GM12878 (cell line): ENCODE measurements at regions not wholly inside any gene's neighbourhood (a gene's known extent, or its start where the extent isn't known, plus 50 kb on each side); places are given as distances from the start of the nearest gene placed in this dataset.

Experiments used
- ATAC-seq: fragments of 200-7000 bp; cut with Tn5 transposase; 3 replicates; pipeline ENCODE4 v1.9.1; 2020; ENCODE audit warnings: mild to moderate bottlenecking, moderate library complexity
- BruUV-seq: library from RNA; stranded (reverse); fragments of 400-500 nt; replicated peaks from 2 replicates; lab custom pipeline; 2021; lab: Mats Ljungman, UMichigan
- CTCF ChIA-PET: fragments of 300-600 bp; sonication (Branson Sonifier 250); formaldehyde crosslinking; extraction: SDS; loops from one replicate; lab custom pipeline; 2021; ENCODE audit warnings: inconsistent platforms; lab: Yijun Ruan, JAX
- POLR2A ChIA-PET: fragments of 350-600 bp; formaldehyde crosslinking; extraction: SDS; loops from one replicate; lab custom pipeline; 2021; ENCODE audit warnings: inconsistent platforms; lab: Charles Lee
- RAD21 ChIA-PET: fragments of 300-600 bp; sonication (Branson Sonifier 250); formaldehyde crosslinking; loops from one replicate; lab custom pipeline; 2023; ENCODE audit warnings: antibody characterized with exemption; ENCODE audit not compliant: unreplicated experiment; lab: Charles Lee
- SMC1A ChIA-PET: fragments of 300-600 bp; sonication (Branson Sonifier 250); formaldehyde crosslinking; loops from one replicate; lab custom pipeline; 2023; ENCODE audit not compliant: unreplicated experiment, uncharacterized antibody; lab: Charles Lee
- DNase-seq: peaks from one replicate; pipeline ENCODE4 v3.0.0-alpha.2; 2011; ENCODE audit warnings: low read depth, low spot score
- FAIRE-seq: peaks from 3 replicates; lab custom pipeline; 2011; peaks lifted over from hg19 to GRCh38; lab: Jason Lieb, UNC
- H2AFZ ChIP-seq: 2 replicates; pipeline ENCODE4 v1.6.0; 2011; ENCODE audit warnings: low read depth, low read length, control low read depth; ENCODE audit not compliant: control insufficient read depth
- H3K27ac ChIP-seq: 2 replicates; pipeline ENCODE4 v1.5.1; 2011; ENCODE audit warnings: control low read depth; ENCODE audit not compliant: control insufficient read depth, insufficient read depth
- H3K27me3 ChIP-seq, 2 experiments: replicated peaks in 1 of 2; 2 replicates each; pipeline versions ENCODE4 v1.6.0 to v1.6.1; 2011; ENCODE audit warnings: low read length in 1 of 2; ENCODE audit not compliant: control insufficient read depth in 2 of 2, insufficient read depth in 2 of 2
- H3K36me3 ChIP-seq, 2 experiments: 2 replicates each; pipeline ENCODE4 v1.5.1; 2011; ENCODE audit warnings: low read length in 1 of 2; ENCODE audit not compliant: control insufficient read depth in 2 of 2, insufficient read depth in 2 of 2
- H3K4me1 ChIP-seq: 2 replicates; pipeline ENCODE4 v1.6.1; 2011; ENCODE audit warnings: mild to moderate bottlenecking, low read length, moderate library complexity, mixed read lengths; ENCODE audit not compliant: control insufficient read depth, insufficient read depth
- H3K4me2 ChIP-seq: 2 replicates; pipeline ENCODE4 v1.6.0; 2011; ENCODE audit warnings: control low read depth; ENCODE audit not compliant: control insufficient read depth, insufficient read depth
- H3K4me3 ChIP-seq: fragments of 200-600 bp; sonication (generic); 2 replicates; pipeline ENCODE4 v1.5.1; 2016
- H3K79me2 ChIP-seq: 2 replicates; pipeline ENCODE4 v1.6.0; 2011; ENCODE audit warnings: low read length; ENCODE audit not compliant: control insufficient read depth, insufficient read depth
- H3K9ac ChIP-seq: 2 replicates; pipeline ENCODE4 v1.8.0; 2011; ENCODE audit warnings: low read length, control low read depth, mixed read lengths; ENCODE audit not compliant: control insufficient read depth, insufficient read depth
- H3K9me3 ChIP-seq: replicated peaks from 3 replicates; pipeline ENCODE4 v1.5.1; 2011; ENCODE audit warnings: mild to moderate bottlenecking, low read length; ENCODE audit not compliant: control insufficient read depth, insufficient read depth
- H4K20me1 ChIP-seq: 2 replicates; pipeline ENCODE4 v1.6.0; 2011; ENCODE audit not compliant: control insufficient read depth, insufficient read depth
- CEBPZ ChIP-seq: fragments of 150-350 bp; IDR thresholded peaks from 2 replicates; pipeline ENCODE4 v1.6.1; 2016; ENCODE audit warnings: low read depth, low read length
- EP300 ChIP-seq, 2 experiments: fragments of 150-350 bp in 1 of 2; IDR thresholded peaks; 2 replicates each; pipeline ENCODE4 v1.6.1; 2011 to 2012; ENCODE audit warnings: low read depth in 2 of 2, low read length in 2 of 2, borderline replicate concordance in 1 of 2, improper control_type of control experiment in 1 of 2, inconsistent platforms in 1 of 2; ENCODE audit not compliant: control insufficient read depth in 1 of 2
- GABPA ChIP-seq: IDR thresholded peaks from 2 replicates; pipeline ENCODE4 v1.6.1; 2014; ENCODE audit warnings: antibody characterized with exemption, low read depth, mild to moderate bottlenecking, inconsistent platforms
- HDGF ChIP-seq: fragments of 450-650 bp; IDR thresholded peaks from 2 replicates; pipeline ENCODE4 v1.6.1; 2016; ENCODE audit warnings: antibody characterized with exemption
- RELA ChIP-seq: fragments of 450-650 bp; IDR thresholded peaks from 2 replicates; pipeline ENCODE4 v1.8.0; 2014; ENCODE audit warnings: borderline replicate concordance; ENCODE audit not compliant: partially characterized antibody
- SMAD5 ChIP-seq: IDR thresholded peaks from 2 replicates; pipeline ENCODE4 v1.6.1; 2016; ENCODE audit warnings: antibody characterized with exemption, low read depth
- STAT3 ChIP-seq: IDR thresholded peaks from 2 replicates; pipeline ENCODE4 v1.6.1; 2011; ENCODE audit warnings: low read depth, low read length, improper control_type of control experiment
- SUZ12 ChIP-seq: fragments of 200-600 bp; sonication (generic); IDR thresholded peaks from one replicate; pipeline ENCODE4 v1.6.1; 2018; ENCODE audit warnings: antibody characterized with exemption, mild to moderate bottlenecking; ENCODE audit not compliant: unreplicated experiment
- WGBS: methylation state at CpG from one replicate; pipeline ENCODE4 v1.1.6; 2016; ENCODE audit warnings: low lambda C conversion rate; ENCODE audit not compliant: insufficient replicate concordance, insufficient coverage; ENCODE audit errors: missing lambda C conversion rate; 5-methylcytosine and 5-hydroxymethylcytosine counted together
- in situ Hi-C: fragments of 300-500 bp; cut with MboI; formaldehyde crosslinking; loops from 9 replicates; pipeline ENCODE4 v1.14.3; 2018; ENCODE audit warnings: mixed read lengths
- intact Hi-C: fragments of 100-400 bp; cut with micrococcal nuclease; formaldehyde crosslinking; loops from one replicate; pipeline ENCODE4 v1.14.2; 2022; ENCODE audit not compliant: unreplicated experiment
- TF ChIP-seq, protein P1 (sequence below): fragments of 450-650 bp; IDR thresholded peaks from 2 replicates; pipeline ENCODE4 v1.6.1; 2018; ENCODE audit warnings: mild to moderate bottlenecking, low read depth, moderate library complexity; ENCODE audit not compliant: partially characterized antibody

- Histone ChIP-seq H3K4me3 (no peak overlapping the region), H4K20me1 (no peaks in the 10 kb centered on the region), H3K4me2 (no peak overlapping the region), H3K9me3 (no peaks in the 10 kb centered on the region), H3K27ac (no peak overlapping the region)
- DNase-seq = no peak
- CTCF ChIA-PET = interaction anchor here (1.0 kb wide), 1 partner anchor 393 kb away, joined by 3 read pairs; no protein-coding TSS in a partner anchor
- RAD21 ChIA-PET = no interaction called here
- FAIRE-seq = no peak
- ATAC-seq = no peak
- TF ChIP-seq SMAD5 (no peak), CEBPZ (no peak), RELA (no peak), GABPA (no peak), STAT3 (no peak), SUZ12 (no peak), HDGF (no peak), EP300 (IDR thresholded peaks at IDR 0.05; ENCODE audit: borderline replicate concordance in 1 of 2, control insufficient read depth in 1 of 2, low read depth in 2 of 2, low read length in 2 of 2) (no peak)
- TF ChIP-seq, protein P1, sequence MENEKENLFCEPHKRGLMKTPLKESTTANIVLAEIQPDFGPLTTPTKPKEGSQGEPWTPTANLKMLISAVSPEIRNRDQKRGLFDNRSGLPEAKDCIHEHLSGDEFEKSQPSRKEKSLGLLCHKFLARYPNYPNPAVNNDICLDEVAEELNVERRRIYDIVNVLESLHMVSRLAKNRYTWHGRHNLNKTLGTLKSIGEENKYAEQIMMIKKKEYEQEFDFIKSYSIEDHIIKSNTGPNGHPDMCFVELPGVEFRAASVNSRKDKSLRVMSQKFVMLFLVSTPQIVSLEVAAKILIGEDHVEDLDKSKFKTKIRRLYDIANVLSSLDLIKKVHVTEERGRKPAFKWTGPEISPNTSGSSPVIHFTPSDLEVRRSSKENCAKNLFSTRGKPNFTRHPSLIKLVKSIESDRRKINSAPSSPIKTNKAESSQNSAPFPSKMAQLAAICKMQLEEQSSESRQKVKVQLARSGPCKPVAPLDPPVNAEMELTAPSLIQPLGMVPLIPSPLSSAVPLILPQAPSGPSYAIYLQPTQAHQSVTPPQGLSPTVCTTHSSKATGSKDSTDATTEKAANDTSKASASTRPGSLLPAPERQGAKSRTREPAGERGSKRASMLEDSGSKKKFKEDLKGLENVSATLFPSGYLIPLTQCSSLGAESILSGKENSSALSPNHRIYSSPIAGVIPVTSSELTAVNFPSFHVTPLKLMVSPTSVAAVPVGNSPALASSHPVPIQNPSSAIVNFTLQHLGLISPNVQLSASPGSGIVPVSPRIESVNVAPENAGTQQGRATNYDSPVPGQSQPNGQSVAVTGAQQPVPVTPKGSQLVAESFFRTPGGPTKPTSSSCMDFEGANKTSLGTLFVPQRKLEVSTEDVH = no peak
- TF ChIP-seq, all 136 proteins: peak for 0
- Histone ChIP-seq H2AFZ (no peak overlapping the region), H3K27me3 (no peaks in the 10 kb centered on the region), H3K79me2 (no peaks in the 10 kb centered on the region), H3K36me3 (no peaks in the 10 kb centered on the region), H3K4me1 (no peaks in the 10 kb centered on the region), H3K9ac (no peak overlapping the region)
- intact Hi-C loops = no loop called here
- BruUV-seq = no TSS peak
- in situ Hi-C loops = no loop called here
- ChIA-PET POLR2A (interaction anchor here (0.6 kb wide), 1 partner anchor 65 kb away, joined by 3 read pairs; no protein-coding TSS in a partner anchor), SMC1A (interaction anchor here (0.7 to 1.6 kb wide), 4 partner anchors 28 to 998 kb away, joined by 3 to 4 read pairs (median 3); no protein-coding TSS in a partner anchor)
- 0% methylated on average over 1 of the region's 1 CpG for WGBS
Measured at GRCh38 chr2:156196031-156196430, 136.5 kb downstream of the NR4A2 start.
